ENCODE measurements at regions not wholly inside any gene's neighbourhood (a gene's known extent, or its start where the extent isn't known, plus 50 kb on each side); places are given as distances from the start of the nearest gene placed in this dataset.

DNA sequence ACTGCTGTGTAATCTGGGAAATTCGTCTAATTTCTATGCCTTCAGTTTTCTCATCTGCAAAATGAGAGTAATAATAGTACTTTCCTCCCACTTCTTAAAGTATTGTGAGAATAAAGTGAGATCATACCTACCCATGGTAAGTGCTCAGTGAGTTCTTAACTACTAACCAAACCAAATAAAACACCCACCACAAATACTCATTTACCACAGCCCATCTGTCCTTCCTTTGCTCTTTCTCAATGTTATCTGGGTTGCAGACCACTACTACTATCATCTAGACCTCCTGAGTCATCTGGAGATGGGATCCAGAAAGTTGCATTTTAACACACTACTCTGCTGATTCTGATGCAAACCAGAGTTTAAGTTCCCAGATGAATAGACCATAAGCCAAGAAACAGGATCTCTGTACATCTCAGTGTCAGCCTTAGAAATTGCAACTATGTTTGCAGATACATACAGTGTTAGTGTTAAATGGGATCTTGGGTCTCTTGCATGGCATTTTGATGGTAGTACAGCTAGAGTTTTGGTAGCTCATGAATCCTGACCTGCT is 105.4 kb upstream of the ATP10B start:
- Mint-ChIP-seq H3K36me3 (ENCODE audit: low read depth) (no peaks in the 10 kb centered on the region), H3K27ac (no peak overlapping the region), H3K4me3 (no peak overlapping the region), H3K27me3 (ENCODE audit: insufficient read depth) (peaks cover 2% of the 10 kb centered on the region), H3K9me3 (no peaks in the 10 kb centered on the region), H3K4me1 (no peaks in the 10 kb centered on the region)
- Histone ChIP-seq H3K9me3 (ENCODE audit: control insufficient read depth, low read length) (no peaks in the 10 kb centered on the region), H3K4me1 (ENCODE audit: control insufficient read depth, insufficient read depth, low read length) (no peaks in the 10 kb centered on the region), H3K9ac (ENCODE audit: extremely low read depth, low read length, poor library complexity, severe bottlenecking) (no peak overlapping the region), H3K27ac (ENCODE audit: low read depth, low read length) (no peak overlapping the region), H3K4me3 (ENCODE audit: low read length) (no peak overlapping the region), H3K27me3 (ENCODE audit: control insufficient read depth, insufficient read depth, low read length, poor library complexity, severe bottlenecking) (no peaks in the 10 kb centered on the region), H3K36me3 (ENCODE audit: control insufficient read depth, insufficient read depth, low read length) (no peaks in the 10 kb centered on the region)
- 86% methylated on average over 1 of the region's 1 CpG; no CpG with 5 or more reads in 1 of the 2 experiments for WGBS, 2 experiments (ENCODE audit: insufficient coverage in 1 of 2, insufficient read length in 1 of 2)
- TF ChIP-seq, protein P1, sequence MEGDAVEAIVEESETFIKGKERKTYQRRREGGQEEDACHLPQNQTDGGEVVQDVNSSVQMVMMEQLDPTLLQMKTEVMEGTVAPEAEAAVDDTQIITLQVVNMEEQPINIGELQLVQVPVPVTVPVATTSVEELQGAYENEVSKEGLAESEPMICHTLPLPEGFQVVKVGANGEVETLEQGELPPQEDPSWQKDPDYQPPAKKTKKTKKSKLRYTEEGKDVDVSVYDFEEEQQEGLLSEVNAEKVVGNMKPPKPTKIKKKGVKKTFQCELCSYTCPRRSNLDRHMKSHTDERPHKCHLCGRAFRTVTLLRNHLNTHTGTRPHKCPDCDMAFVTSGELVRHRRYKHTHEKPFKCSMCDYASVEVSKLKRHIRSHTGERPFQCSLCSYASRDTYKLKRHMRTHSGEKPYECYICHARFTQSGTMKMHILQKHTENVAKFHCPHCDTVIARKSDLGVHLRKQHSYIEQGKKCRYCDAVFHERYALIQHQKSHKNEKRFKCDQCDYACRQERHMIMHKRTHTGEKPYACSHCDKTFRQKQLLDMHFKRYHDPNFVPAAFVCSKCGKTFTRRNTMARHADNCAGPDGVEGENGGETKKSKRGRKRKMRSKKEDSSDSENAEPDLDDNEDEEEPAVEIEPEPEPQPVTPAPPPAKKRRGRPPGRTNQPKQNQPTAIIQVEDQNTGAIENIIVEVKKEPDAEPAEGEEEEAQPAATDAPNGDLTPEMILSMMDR (conservative IDR thresholded peaks at IDR 0.05): no peak
- no peak for DNase-seq

DNA sequence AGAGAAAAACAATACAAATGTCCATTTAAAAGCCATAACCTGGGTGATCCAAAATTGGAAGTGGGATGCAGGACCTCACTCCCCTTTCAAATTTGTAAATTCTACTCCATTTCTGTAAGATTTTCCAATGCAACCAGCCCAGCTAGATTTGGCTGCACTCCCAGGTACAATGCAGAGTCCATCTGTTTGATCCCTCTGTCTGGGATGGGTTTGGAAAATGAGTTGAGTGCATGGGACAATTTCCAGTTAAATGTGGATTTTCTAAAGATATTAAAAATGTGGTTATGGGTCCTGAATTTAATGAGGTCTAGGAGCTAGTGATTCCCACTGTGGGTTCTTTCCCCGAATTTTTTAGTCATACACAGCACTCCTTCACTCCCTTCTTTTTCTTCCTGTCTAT is 104.0 kb upstream of the ATP10B start:
- Mint-ChIP-seq H3K4me1 (no peaks in the 10 kb centered on the region), H3K4me3 (no peak overlapping the region), H3K36me3 (ENCODE audit: low read depth) (no peaks in the 10 kb centered on the region), H3K27ac (no peak overlapping the region), H3K27me3 (ENCODE audit: insufficient read depth) (peaks cover 9% of the 10 kb centered on the region), H3K9me3 (no peaks in the 10 kb centered on the region)
- TF ChIP-seq, protein P1 (conservative IDR thresholded peaks at IDR 0.05): no peak
- H3K4me3 ChIP-seq (ENCODE audit: low read length): no peak overlapping the region
- 61% methylated on average over 1 of the region's 1 CpG; no CpG with 5 or more reads in 1 of the 2 experiments for WGBS, 2 experiments (ENCODE audit: insufficient coverage in 1 of 2, insufficient read length in 1 of 2)
- H3K27ac ChIP-seq (ENCODE audit: low read depth, low read length): no peak overlapping the region
- no peak for DNase-seq
- no peaks in the 10 kb centered on the region for H3K36me3 ChIP-seq (ENCODE audit: control insufficient read depth, insufficient read depth, low read length)
- no peak overlapping the region for H3K9ac ChIP-seq (ENCODE audit: extremely low read depth, low read length, poor library complexity, severe bottlenecking)
- no peaks in the 10 kb centered on the region for H3K27me3 ChIP-seq (ENCODE audit: control insufficient read depth, insufficient read depth, low read length, poor library complexity, severe bottlenecking)
- no peaks in the 10 kb centered on the region for H3K9me3 ChIP-seq (ENCODE audit: control insufficient read depth, low read length)
- no peaks in the 10 kb centered on the region for H3K4me1 ChIP-seq (ENCODE audit: control insufficient read depth, insufficient read depth, low read length)

DNA sequence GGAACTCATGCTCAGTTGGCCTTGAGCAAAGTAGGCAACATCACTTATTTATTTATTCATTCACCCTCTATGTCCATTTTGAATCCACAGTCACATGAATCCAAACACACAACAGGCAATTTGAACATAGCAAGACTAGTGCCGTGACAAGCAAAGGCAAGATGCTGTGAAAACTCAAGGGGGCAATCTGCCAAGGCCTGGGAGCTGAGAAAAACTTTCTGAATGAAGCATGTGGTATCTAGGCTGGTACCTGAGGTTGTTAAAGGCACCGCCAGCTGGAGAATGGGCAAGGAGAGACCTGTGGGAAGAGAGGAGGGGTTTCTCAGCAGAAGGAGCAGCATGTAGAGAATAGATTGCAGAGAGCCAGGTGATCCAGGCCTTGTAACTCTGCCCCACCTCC is 98.3 kb upstream of the ATP10B start:
- Mint-ChIP-seq H3K36me3 (ENCODE audit: low read depth) (no peaks in the 10 kb centered on the region), H3K9me3 (peaks cover 30% of the 10 kb centered on the region), H3K4me1 (no peaks in the 10 kb centered on the region), H3K27ac (no peak overlapping the region), H3K27me3 (ENCODE audit: insufficient read depth) (peaks cover 7% of the 10 kb centered on the region), H3K4me3 (no peak overlapping the region)
- Histone ChIP-seq H3K4me3 (ENCODE audit: low read length) (no peak overlapping the region), H3K9me3 (ENCODE audit: control insufficient read depth, low read length) (peaks cover 18% of the 10 kb centered on the region), H3K9ac (ENCODE audit: extremely low read depth, low read length, poor library complexity, severe bottlenecking) (no peak overlapping the region), H3K27me3 (ENCODE audit: control insufficient read depth, insufficient read depth, low read length, poor library complexity, severe bottlenecking) (no peaks in the 10 kb centered on the region), H3K4me1 (ENCODE audit: control insufficient read depth, insufficient read depth, low read length) (no peaks in the 10 kb centered on the region), H3K27ac (ENCODE audit: low read depth, low read length) (no peak overlapping the region), H3K36me3 (ENCODE audit: control insufficient read depth, insufficient read depth, low read length) (no peaks in the 10 kb centered on the region)
- 90 to 94% methylated on average over 1 to 2 of the region's 2 CpGs for WGBS, 2 experiments (ENCODE audit: insufficient coverage in 1 of 2, insufficient read length in 1 of 2)
- DNase-seq: no peak
- TF ChIP-seq, protein P1 (conservative IDR thresholded peaks at IDR 0.05): no peak

Data from endodermal cell (in vitro differentiated cells).